ENCODE measurements at regions not wholly inside any gene's neighbourhood (a gene's known extent, or its start where the extent isn't known, plus 50 kb on each side); places are given as distances from the start of the nearest gene placed in this dataset.

GRCh38 chr6:9435281-9435680 lies 979.6 kb downstream of the TFAP2A start:
- no peak for DNase-seq

- DNase-seq = no peak
Observed at GRCh38 chr6:9431945-9432344, 982.9 kb downstream of the TFAP2A start.

- DNase-seq = no peak
Observed at GRCh38 chr6:9428421-9429172, 986.3 kb downstream of the TFAP2A start.

DNA sequence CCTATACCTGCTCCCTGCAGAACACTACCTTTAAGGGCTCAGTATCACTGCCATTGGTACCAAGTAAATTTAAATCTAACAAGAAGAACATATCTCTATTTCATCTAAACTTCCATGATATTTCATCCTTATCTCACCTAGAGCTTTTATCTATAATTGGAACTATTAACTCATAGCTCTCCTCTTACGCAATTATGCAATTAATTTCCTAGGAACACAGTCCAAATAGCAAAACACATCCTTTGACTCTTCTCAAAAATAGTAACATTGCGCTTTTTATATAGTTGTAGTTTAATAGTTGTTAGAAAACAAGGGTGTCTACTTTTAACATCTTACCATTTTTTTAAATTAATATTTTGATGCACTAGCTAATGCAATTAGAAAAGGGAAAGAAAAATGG lies 986.8 kb upstream of the SLC35B3 start:
- no peak for DNase-seq

- DNase-seq = no peak
Observed at GRCh38 chr6:9420316-9421015, 985.1 kb upstream of the SLC35B3 start.

- DNase-seq = no peak
Observed at GRCh38 chr6:9417400-9417799, 982.1 kb upstream of the SLC35B3 start.

DNA sequence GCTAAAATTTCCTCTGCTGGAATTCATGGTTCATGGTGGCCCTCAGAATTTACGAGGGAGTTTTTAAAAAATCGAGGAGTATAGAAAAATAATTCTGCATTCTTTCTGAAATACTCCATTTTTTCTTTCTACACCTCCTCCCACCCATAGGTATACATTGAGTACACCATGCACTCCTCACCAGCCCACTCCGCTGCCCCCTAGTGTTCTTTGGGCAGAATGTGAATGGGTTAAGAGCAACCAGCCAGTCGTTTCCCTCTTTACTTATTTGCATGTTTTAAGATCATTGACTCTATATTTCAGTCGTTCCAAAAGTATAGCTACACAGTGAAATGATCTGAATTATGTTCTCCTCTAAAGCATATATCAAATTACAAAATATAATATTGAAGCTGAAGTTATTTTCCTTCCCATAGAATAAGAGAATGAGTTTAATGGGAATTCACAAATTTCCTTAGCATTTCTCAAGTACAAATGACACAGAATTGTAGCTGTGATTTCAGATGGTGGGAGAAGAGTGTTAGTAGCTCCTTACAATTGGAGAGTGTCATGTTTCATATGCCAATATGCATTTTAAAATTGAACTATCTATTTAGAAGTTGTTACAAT lies 977.7 kb upstream of the SLC35B3 start:
- DNase-seq = no peak

GRCh38 chr6:9409126-9409525 lies 973.8 kb upstream of the SLC35B3 start:
- no peak for DNase-seq

DNA sequence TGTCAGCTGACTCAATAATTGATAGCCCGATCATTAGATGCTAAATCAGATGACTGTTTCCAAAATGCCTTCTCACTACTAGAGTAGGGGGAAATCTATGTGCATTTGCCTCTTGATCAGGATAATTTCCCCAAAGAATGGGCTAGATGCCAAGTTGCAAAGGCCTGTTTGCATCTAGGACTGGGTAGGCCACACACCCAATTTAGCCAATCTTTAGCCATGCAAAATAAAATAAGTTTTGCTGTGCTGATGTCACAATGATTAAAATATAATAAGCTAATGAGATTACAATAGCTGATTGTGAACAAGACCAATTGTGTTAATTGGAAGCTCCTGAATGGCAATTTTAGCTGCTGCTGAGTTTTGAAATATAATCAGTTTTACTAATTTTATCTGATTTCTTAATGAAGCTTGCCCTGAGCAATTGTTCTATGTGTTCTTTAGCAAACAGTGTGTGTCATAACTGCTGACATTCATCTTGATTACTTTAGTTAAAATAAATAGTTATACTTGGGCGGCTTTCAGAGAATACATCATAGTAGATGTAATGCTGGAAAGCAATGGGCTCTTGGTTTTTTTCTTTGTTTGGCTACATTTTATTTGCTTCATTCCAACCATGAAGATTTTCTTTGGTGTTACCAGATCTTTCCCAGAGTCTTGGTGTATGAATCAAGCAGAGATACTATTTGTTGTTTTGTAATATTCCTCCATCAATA lies 973.2 kb upstream of the SLC35B3 start:
- no peak for DNase-seq

DNA sequence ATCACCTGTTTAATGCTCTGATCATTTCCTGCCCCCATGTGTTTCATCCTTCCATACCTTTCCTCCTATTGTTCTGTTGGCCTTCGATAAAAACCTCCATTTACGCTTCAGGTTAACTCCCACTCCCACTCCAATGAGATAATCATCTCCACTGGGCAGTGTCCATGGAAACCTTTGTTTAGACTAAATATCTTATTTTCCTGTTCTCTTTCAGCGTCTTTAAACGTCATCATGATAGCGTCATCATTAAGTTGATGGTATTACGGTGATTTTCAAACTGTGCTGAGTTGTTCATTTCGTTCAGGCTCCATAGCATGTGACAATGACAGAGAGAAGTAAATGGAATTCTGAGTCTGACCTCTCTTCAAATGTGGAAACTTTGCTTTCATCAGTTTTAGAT lies 970.5 kb upstream of the SLC35B3 start:
- no peak for DNase-seq

DNA sequence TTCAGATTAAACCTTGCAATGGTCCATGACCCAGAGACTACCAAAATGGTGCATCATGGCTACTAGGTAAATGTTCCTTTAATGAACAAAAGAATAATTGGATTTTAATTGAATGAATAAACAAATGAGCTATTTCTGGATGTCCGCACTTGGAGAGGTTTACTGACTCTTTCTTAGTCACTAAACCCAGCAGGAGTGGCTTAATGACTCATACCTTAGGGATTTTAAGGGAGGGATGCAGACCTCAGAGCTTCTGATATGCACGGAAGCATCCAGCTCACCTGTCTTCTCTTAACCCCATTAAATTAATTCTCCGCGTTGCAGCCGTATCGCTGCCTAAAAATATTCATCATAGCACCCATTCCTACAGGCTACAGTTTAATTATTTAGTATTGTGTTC lies 970.0 kb upstream of the SLC35B3 start:
- no peak for DNase-seq

- DNase-seq = no peak
Observed at GRCh38 chr6:9404351-9405146, 969.2 kb upstream of the SLC35B3 start.

DNA sequence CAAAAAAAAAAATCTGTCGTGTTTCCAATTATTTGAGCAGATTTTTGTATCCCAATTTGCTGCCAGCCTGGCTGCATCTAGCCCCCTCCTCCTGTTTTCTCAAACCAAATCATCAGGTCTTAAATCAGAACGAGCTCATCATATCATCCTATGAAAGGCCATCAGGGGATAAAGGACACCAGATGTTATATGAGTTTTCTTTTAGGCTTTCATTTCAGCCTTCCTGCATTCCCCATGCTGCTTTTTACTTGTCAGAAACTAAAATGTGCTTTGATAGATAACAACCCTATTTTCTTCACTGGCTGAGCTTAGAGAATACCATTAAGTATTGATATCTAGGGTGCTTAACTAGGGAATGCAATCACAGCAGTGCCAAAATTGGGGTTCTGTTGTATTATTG lies 968.4 kb upstream of the SLC35B3 start:
- no peak for DNase-seq

- DNase-seq = no peak
Observed at GRCh38 chr6:9401960-9402359, 966.6 kb upstream of the SLC35B3 start.

- DNase-seq = no peak
Observed at GRCh38 chr6:9399916-9400315, 964.6 kb upstream of the SLC35B3 start.

- DNase-seq = no peak
Observed at GRCh38 chr6:9398767-9399373, 963.5 kb upstream of the SLC35B3 start.

GRCh38 chr6:9398071-9398766 lies 962.9 kb upstream of the SLC35B3 start:
- DNase-seq = no peak

GRCh38 chr6:9388596-9388995 lies 953.3 kb upstream of the SLC35B3 start:
- DNase-seq = no peak

- no peak for DNase-seq
Observed at GRCh38 chr6:9380568-9380967, 945.2 kb upstream of the SLC35B3 start.

- no peak for DNase-seq
Observed at GRCh38 chr6:9373308-9373707, 938.0 kb upstream of the SLC35B3 start.

DNA sequence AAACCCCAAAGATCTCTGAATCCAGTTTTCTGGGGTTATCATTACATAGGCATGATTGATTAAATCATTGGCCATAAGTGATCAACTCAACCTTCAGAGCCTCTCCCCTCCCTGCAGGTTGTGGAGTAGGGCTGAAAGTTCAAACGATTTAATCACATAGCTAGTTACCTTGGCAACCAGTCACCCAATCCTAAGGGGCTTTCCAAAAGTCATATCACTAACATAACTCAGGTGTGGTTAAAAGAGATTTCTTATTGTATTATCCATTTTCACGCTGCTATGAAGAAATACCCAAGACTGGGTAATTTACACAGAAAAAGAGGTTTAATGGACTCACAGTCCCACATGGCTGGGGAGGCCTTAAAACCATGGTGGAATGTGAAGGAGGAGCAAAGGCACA lies 935.1 kb upstream of the SLC35B3 start:
- no peak for DNase-seq

DNA sequence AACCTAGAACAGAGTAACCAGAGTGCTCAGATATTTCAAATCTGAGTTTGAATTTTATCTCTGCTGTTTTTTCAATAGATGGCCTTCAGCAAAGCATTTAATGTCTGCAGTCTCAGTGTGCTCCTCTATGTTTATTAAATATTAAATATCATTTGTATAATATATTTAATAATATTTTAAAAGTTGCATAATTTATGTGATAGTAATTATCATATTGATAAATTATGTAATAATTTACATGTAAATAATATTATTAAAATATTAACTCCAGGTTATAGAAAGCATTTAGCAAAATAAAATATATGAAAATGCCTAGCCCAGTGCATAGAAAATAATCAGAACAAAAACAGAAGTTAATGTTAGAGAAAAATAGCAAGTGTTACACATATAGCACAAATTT lies 930.0 kb upstream of the SLC35B3 start:
- no peak for DNase-seq
